ENCODE measurements at regions not wholly inside any gene's neighbourhood (a gene's known extent, or its start where the extent isn't known, plus 50 kb on each side); places are given as distances from the start of the nearest gene placed in this dataset.
"Not testable (repeated sequence)": the region's sequence is repeated elsewhere in the genome, so short reads cannot be mapped to it uniquely, and the experiment has no call there.

- no peak for DNase-seq
Observed at GRCh38 chr4:137468836-137469235, 63.5 kb downstream of the PCDH18 start.

- no peak for DNase-seq
Observed at GRCh38 chr4:137467537-137467936, 64.8 kb downstream of the PCDH18 start.

- DNase-seq = no peak
Observed at GRCh38 chr4:137463377-137464003, 68.8 kb downstream of the PCDH18 start.

- DNase-seq = no peak
Observed at GRCh38 chr4:137455647-137456321, 76.5 kb downstream of the PCDH18 start.

GRCh38 chr4:137454767-137455166 lies 77.5 kb downstream of the PCDH18 start:
- no peak for DNase-seq

GRCh38 chr4:137452799-137453198 lies 79.5 kb downstream of the PCDH18 start:
- no peak for DNase-seq

GRCh38 chr4:137451172-137451825 lies 81.0 kb downstream of the PCDH18 start:
- no peak for DNase-seq

GRCh38 chr4:137448402-137448801 lies 83.9 kb downstream of the PCDH18 start:
- no peak for DNase-seq

- no peak for DNase-seq
Observed at GRCh38 chr4:137446071-137446470, 86.2 kb downstream of the PCDH18 start.

GRCh38 chr4:137443031-137443800 lies 89.1 kb downstream of the PCDH18 start:
- DNase-seq = no peak

- DNase-seq = no peak
Observed at GRCh38 chr4:137432446-137433311, 99.6 kb downstream of the PCDH18 start.

GRCh38 chr4:137430171-137430570 lies 102.1 kb downstream of the PCDH18 start:
- DNase-seq = no peak

- no peak for DNase-seq
Observed at GRCh38 chr4:137427411-137427810, 104.9 kb downstream of the PCDH18 start.

- DNase-seq = no peak
Observed at GRCh38 chr4:137425281-137425680, 107.0 kb downstream of the PCDH18 start.

- no peak for DNase-seq
Observed at GRCh38 chr4:137422666-137423065, 109.6 kb downstream of the PCDH18 start.

- DNase-seq = no peak
Observed at GRCh38 chr4:137421796-137422195, 110.5 kb downstream of the PCDH18 start.

GRCh38 chr4:137420901-137421396 lies 111.3 kb downstream of the PCDH18 start:
- no peak for DNase-seq

GRCh38 chr4:137417676-137418075 lies 114.6 kb downstream of the PCDH18 start:
- no peak for DNase-seq

- DNase-seq = no peak
Observed at GRCh38 chr4:137414802-137415201, 117.5 kb downstream of the PCDH18 start.

GRCh38 chr4:137408527-137409177 lies 123.6 kb downstream of the PCDH18 start:
- no peak for DNase-seq

- DNase-seq = not testable (repeated sequence)
Observed at GRCh38 chr4:137405833-137406232, 126.5 kb downstream of the PCDH18 start.

- DNase-seq = no peak
Observed at GRCh38 chr4:137394018-137394417, 138.3 kb downstream of the PCDH18 start.
